ENCODE measurements at regions not wholly inside any gene's neighbourhood (a gene's known extent, or its start where the extent isn't known, plus 50 kb on each side); places are given as distances from the start of the nearest gene placed in this dataset.

GRCh38 chr1:208670778-208671177, 426.6 kb upstream of the PLXNA2 start:
- TF ChIP-seq BHLHE40 (IDR thresholded peaks at IDR 0.05; ENCODE audit: borderline replicate concordance) (no peak), FOXA1 (IDR thresholded peaks at IDR 0.05) (no peak), LEF1 (IDR thresholded peaks at IDR 0.05; ENCODE audit: borderline replicate concordance) (no peak), SP1 (IDR thresholded peaks at IDR 0.05) (no peak), TARDBP (IDR thresholded peaks at IDR 0.05) (no peak), FOXM1 (IDR thresholded peaks at IDR 0.05; ENCODE audit: borderline replicate concordance) (no peak), SUZ12 (IDR thresholded peaks at IDR 0.05) (no peak), NFRKB (IDR thresholded peaks at IDR 0.05) (no peak), ZNF384 (IDR thresholded peaks at IDR 0.05) (no peak), FOXK2 (IDR thresholded peaks at IDR 0.05) (no peak), CTBP1 (IDR thresholded peaks at IDR 0.05; ENCODE audit: borderline replicate concordance) (no peak), HDGF (IDR thresholded peaks at IDR 0.05; ENCODE audit: borderline replicate concordance) (no peak), PKNOX1 (IDR thresholded peaks at IDR 0.05) (no peak)
